ENCODE measurements at regions not wholly inside any gene's neighbourhood (a gene's known extent, or its start where the extent isn't known, plus 50 kb on each side); places are given as distances from the start of the nearest gene placed in this dataset.
A peak's percentile ranks its signal among the peaks of the same experiment; 100 is the strongest.
"Not testable (repeated sequence)": the region's sequence is repeated elsewhere in the genome, so short reads cannot be mapped to it uniquely, and the experiment has no call there.

DNA sequence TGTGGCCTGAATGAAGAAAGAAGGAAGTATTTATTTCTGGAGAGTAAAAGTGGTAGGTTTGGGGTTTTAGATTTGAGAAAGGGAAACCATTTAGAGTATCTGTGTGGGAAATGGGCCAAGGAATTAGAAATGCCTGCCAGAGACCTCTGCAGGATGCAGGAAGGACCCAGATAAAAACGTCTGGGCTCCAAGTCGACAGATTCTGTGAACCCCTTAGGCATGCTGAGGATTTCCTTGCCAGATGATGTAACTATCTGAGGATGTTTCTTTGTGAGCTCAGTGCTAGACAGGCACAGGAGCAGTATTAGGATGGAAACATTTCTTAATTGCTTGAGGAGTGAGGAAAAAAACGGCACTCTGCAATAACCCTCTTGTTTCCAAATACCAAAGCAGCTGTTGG is 251.8 kb upstream of the DMRT1 start:
- DNase-seq = no peak

DNA sequence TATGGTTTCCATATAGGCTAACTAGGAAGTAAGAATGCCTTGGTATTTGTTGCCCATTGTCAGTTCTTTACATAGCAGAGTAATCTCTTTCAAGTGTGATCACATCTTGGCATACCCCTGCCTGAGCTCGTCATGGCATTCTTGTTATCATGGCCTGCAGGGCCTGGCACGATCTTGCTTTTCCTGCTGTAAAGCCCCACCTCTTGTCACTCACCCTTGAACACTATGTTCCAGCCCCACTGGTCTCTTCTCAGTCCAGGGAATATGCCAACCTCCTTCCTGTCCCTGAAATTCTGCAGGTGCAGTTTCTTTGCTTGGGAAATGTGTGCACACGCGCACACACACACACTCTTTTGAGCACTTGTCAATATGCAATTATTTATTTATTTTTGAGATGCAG is 250.2 kb upstream of the DMRT1 start:
- no peak for DNase-seq

DNA sequence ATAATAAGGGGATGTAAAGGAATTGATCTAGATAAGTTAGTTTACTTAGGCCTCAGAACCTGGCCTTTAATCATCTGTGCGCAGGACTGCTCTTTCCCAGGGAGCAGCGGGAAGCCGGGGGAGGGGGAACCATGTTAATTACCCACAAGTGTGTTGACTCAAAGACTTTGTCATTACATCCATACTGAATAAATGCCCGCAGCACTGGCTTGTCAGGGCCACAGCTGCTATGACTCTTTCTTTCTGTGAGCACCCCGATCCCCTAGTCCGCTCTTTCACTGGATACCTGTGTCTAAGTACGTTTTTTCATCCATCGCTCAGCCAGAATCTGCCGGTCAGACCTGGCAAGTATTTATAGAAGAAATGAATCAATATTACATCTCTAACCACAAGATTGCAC is 249.3 kb upstream of the DMRT1 start:
- DNase-seq = no peak

DNA sequence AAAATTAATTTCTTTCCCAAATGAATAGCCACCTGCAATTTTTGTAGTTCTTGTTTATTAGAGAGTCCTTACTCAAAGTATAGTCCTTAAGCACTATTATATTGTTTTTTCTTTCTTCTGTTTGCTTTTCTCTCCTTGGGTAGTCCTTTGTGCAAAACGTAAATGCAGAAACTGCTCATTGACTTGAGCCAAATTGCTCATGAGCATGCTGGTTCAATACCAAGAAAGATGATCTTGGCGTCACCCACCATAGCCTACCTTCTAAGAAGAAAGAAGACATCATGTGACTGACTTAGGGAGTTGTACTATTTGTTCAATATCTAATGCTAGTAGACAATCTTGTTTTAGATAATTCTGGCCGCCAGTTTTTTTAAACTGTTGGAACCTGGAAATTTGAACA is 248.8 kb upstream of the DMRT1 start:
- DNase-seq = no peak

GRCh38 chr9:593809-594208 is 247.7 kb upstream of the DMRT1 start:
- DNase-seq = no peak

DNA sequence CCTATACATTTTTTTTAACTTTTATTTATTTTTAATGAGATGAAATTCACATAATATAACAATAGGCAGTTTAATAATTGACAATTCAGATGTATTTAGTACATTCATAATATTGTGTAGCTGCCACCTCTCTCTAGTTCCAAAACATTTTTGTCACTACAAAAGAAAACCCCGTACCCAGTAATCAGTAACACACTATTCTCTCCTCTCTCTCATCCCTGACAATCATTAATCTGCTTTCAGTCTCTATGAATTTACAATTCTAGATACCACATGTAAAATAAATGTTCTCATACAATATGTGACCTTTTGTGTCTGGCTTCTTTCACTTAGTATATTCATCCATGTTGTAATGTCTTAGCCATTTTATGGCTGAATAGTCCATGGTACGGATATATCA is 244.8 kb upstream of the DMRT1 start:
- no peak for DNase-seq

DNA sequence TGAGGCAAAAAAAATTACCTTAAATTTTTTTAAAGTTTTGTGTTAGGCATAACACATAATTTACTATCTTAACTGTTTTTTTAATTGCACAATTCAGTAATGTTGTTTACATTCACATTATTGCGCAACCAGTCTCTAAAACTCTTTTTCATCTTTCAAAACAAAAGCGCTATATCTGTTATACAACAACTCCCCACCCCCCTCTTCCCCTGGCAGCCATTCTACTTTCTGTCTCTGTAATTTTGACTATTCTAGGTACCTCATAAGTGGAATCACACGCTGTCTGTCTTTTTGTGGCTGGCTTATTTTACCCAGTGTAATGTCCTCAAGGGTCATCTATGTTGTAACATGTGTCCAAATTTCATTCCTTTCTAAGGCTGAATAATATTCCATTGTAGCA is 241.5 kb upstream of the DMRT1 start:
- no peak for DNase-seq

DNA sequence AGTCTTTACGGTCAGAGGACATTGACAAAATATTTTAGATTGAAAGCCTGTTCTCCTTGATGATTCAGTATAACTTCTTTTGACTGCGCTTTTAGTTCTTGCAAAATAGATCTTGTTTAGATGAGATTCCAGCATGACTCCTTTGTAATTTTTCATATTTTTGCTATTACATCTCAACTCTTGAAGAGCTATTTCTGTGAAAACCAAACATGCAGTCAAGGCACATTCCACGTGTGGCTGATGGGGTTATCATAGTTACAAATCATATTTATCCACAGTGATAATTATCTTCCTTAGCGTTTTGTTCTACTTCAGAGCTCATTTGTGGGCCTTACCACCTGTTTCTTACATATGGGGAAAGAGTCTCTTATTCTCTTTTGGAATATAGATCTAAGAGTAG is 238.8 kb upstream of the DMRT1 start:
- no peak for DNase-seq

- no peak for DNase-seq
Observed at GRCh38 chr9:603126-603525, 238.4 kb upstream of the DMRT1 start.

DNA sequence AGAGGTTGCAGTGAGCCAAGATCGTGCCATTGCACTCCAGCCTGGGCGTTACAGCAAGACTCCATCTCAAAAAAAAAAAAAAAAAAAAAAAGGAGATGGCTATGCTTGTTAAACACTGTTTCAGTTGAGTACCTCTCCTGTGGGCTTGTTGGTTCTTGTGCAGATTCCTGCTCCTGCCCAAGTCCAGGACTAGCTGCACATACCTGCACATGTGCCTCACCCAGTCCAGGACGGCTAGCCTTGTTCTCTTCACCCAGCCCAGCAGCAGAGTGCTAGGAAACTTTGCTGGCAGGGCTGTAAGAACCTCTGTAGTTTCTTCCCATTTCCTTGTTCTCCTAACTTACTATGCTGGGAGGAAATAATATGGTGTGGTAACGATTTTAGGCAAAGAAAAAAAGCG is 234.1 kb upstream of the DMRT1 start:
- DNase-seq = no peak

GRCh38 chr9:613771-614347 is 227.6 kb upstream of the DMRT1 start:
- DNase-seq = peak; percentile 81

- DNase-seq = no peak
Observed at GRCh38 chr9:614431-614830, 227.1 kb upstream of the DMRT1 start.

DNA sequence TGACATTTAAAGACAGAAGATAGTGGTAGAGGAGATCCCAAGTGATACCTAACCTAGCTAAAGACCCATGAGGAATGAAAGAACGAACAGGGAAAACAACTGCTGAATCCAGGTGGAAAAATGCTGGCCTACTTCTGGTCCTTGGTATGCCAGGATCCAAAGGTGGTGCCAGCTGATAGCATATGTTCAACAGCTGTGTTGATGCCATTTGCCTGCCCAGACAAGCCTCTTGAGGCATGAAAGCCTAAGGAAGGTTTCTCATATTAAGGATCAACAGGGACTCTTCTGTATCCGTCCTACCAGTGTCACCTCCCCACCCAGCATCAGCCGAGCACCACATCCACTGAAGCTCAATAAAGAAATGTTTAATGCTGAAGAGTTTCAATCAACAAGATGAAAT is 225.7 kb upstream of the DMRT1 start:
- no peak for DNase-seq

GRCh38 chr9:616694-617093 is 224.8 kb upstream of the DMRT1 start:
- no peak for DNase-seq

- no peak for DNase-seq
Observed at GRCh38 chr9:617445-618085, 223.9 kb upstream of the DMRT1 start.

GRCh38 chr9:618478-618877 is 223.0 kb upstream of the DMRT1 start:
- DNase-seq = no peak

DNA sequence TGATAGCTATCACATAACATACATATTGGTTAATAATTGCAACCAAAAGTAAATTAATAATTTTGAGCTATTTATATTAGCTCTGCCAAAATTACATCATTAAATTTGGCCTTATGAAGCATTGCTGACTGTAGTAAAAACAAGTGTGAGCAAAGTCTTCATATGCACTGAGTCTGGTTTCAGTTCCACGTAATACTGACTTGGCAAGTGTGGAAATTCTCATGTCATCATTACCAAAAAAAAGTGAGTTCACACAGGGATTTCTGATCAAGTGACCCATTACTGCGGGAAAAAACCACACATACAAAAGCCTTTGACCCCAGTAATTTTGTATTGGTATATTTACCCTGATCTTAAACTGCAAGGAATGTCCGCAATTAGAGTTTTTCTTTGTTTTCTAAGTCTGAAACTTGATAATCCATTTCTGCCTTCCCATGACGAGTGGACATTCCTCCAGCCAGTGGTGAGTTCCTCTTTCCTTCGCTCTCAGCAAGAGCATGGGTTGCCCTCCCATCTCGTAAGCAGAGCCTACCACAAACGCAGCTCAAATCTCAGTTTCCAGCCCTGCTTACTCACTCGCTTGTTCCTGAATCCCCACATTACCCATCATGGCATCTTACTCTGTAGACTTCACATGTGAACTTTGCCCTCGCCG is 220.2 kb upstream of the DMRT1 start:
- no peak for DNase-seq

GRCh38 chr9:624935-625500 is 216.5 kb upstream of the DMRT1 start:
- no peak for DNase-seq

DNA sequence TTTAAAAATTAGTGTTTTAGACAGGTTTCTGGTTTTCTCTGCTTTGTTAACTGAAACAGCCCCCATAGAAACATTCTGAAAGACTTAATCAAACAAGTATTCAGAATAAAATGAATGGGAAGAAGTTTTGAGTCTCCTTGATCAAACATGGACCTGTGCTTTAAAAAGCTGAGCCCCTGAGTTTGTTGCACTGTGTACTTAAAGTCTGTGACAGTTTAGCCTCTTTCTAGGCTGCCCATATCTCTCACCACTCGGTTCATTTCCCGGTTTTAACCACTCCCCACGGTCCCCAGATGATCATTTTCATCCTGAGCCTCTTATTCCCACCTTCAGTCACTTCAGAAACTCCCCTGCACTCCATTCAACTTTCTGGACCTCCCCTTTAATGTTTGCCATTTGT is 215.9 kb upstream of the DMRT1 start:
- no peak for DNase-seq

GRCh38 chr9:626114-626513 is 215.4 kb upstream of the DMRT1 start:
- not testable (repeated sequence) for DNase-seq

DNA sequence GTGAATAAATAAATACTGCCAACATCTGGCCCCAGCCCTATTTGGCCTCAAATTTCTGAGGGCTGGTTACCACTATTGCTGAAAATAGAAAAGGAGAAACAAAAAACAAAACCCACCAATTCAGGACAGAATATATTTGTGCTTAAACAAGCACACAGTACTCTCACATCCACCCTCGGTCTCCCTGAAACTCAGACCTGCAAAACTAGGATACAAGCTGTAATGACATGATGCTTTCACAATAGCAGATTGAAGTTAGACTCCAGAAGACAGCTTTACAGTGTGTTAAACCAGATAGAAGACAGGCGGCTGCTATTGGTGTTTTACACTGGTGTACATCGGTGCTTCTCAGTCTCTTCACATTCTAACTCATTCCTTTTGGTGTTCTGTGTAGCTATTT is 214.9 kb upstream of the DMRT1 start:
- DNase-seq = no peak

DNA sequence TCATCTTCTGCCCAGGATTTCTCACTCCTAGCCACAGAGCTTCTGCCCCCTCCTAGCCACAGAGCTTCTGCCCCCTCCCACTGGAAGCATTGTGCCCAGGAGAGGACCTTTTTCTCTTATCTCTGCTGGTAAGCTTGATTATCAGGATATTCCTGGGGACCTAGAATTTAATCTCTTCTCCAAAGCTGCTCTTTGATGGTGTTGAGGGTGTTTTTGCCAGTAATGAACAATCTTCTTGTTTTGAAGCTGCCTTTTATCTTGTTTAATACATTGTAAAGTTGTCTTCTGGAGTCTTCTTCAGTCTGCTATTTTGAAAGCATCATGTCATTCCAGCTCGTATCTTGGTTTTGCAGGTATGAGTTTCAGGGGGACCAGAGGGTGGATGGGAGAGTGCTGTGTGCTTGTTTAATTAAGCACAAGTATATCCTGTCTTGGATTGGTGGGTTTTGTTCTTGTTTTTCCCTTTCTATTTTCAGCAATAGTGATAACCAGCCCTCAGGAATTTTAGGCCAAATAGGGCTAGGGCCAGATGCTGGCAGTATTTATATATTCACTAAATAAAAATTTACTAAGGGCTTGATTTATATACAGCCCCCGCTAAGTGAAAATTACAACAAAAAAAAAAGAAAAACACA is 214.0 kb upstream of the DMRT1 start:
- DNase-seq = no peak

GRCh38 chr9:629146-629545 is 212.4 kb upstream of the DMRT1 start:
- DNase-seq = no peak

DNA sequence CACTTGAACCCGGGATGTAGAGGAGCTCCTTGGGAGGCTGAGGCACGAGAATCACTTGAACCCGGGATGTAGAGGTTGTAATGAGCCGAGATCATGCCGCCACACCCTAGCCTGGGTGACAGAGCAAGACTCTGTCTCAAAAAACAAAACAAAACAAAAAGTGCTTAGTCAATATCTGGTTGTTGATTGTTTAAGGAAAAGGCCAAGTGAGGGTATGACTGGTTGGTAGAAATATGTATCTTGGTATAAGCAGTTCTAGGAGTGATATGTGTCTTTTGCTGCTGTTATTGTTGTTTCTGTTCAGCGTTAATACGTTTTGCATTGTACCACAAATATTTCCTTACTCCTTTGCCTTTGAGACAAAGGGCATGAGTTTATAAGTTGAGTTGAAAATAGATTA is 210.7 kb upstream of the DMRT1 start:
- no peak for DNase-seq
